HK-2 (cell line): ENCODE measurements at regions not wholly inside any gene's neighbourhood (a gene's known extent, or its start where the extent isn't known, plus 50 kb on each side); places are given as distances from the start of the nearest gene placed in this dataset.

Experiments
- DNase-seq: peaks from one replicate; pipeline ENCODE4 v3.0.0-alpha.2; 2018; ENCODE audit not compliant: unreplicated experiment

DNA sequence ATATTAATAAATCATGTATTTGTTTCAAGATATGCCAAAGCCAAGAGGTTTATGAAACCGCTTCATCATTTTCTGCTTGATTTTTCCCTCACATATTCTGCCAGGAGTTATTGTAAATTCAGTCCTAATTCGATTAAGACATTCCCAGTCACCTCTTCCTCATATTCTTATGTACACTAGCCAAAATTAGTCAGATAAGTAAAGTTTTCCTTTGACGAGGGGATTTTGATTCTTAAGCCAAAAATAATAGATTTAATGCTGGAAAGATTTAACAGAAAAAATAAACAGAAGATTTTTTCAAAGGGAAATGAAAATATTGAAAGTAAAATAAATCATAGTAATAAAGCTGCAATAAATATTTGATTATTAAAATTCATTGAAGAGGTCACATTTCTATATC lies 51.0 kb upstream of the VEGFC start:
- no peak for DNase-seq

DNA sequence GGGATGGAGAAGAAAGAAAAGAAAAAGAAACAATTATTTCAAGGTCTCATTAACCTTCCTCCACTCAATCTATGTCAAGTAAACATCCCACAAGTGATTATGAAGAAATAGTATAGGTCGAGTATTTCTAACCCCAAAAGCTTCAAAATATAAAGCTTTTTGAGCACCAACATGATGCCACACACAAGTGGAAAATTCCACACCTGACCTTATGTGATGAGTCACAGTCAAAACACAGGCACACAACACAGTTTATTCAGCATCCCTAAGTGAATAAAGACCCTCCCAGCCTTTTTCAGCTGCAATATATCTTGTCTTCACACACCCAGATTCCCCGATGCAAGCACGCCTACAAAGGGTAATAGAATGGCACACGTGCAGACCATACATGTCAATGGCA lies 51.7 kb upstream of the VEGFC start:
- DNase-seq = no peak

DNA sequence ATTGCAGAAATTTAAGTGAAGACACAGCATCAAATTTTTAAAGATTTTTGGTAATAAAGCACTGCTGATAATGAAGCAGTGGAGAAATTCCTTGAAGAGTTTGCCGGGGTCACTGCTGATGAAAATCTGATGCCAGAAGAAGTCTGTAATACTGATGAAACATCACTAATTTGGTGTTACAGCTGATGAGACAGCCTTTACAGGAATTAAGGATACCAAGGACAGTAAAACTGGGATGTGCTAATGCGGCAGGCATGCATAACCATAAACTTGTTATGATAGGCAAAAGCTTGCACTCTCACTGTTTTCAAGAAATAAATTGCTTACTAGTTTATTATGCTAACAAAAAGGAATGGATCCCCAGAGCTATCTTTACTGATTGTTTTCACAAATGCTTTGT lies 52.9 kb upstream of the VEGFC start:
- DNase-seq = no peak

DNA sequence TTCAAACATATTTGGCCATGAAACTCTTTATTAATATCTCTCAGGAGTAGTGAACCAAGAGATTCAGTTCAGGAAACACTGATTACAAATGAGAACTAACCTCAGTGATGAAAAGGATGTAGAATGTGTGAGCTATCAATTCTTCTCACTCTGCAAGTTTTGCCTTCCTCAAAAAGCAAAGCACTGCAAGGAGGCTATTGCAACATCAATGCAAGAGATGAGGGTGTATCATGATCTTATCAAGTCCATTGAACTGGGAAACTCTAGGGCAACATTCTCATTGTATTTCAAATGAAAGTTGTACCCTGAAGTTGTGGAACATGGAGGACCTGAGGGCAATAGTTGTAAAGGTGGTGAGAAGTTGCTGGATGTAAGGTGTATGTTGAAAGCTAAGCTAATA lies 56.4 kb upstream of the VEGFC start:
- no peak for DNase-seq

DNA sequence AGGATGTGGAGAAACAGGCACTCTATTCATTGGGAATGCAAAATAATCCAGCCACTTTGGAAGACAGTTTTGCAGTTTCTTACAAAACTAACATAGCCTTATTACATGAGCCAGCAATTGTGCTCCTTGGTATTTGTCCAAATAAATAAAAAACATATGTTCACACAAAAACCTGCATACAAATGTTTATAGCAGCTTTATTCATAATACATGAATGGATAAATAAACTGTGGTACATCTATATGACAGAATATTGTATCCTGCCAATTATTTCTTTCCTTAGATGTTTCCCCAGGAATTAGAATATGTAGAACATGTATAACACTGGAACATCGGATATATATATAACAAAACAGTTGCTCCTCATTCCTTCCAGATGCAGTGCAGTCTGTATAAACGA lies 57.7 kb upstream of the VEGFC start:
- DNase-seq = no peak

DNA sequence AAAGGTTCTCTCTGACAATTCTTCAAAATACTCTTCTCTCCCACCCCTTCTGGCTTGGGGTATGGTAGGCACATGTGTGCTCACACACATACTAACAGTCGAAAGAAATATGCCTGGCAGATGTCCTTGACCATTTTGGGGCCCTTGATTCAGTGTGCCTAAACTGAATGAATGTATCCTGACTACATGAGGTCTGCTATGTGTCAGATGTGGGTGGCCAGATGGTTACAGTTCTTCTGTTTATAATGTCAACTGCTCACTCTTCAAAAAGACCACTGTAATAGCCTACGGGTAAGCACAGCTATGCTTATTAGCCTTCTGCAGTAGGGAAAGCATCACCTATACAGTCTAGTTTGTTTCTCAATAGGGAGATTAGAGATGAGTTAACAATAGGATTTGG lies 63.7 kb upstream of the VEGFC start:
- DNase-seq = no peak

DNA sequence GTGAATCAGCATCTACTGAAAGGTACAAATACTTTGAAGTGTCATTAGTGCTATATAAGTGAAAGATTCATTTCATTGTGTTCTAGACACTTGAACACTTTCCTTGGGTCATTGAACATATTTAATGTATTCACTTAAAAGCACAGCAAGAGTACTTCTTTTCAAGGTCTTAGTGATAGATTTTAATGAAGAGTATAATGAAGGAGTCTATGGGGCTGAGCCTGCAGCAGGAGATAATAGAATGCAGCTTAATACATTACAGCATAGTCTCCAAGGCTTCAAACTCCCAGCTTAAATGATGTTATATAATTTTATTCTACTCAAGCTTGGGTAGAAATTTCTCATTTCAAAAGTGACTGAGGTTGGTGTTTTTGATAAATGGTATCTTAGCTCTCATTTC lies 66.1 kb upstream of the VEGFC start:
- DNase-seq = no peak

DNA sequence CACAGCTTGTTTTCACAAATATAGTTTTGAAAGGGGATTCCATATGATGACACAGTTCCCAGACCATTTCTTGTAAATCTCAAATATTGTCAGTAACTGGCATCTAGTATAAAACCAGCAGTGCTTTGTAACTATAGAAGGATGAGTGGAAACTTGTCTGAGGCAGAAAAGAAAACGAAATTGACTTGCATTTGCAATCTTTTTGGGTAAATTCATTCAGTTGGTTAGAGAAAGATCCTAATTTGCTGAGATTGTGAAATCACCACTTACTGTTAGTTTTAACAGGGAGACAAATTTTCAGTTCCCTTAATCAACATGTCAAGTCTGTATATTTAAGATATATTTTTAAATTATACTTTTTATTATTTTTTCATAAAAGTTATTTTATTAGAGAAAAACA lies 71.5 kb upstream of the VEGFC start:
- DNase-seq = no peak

DNA sequence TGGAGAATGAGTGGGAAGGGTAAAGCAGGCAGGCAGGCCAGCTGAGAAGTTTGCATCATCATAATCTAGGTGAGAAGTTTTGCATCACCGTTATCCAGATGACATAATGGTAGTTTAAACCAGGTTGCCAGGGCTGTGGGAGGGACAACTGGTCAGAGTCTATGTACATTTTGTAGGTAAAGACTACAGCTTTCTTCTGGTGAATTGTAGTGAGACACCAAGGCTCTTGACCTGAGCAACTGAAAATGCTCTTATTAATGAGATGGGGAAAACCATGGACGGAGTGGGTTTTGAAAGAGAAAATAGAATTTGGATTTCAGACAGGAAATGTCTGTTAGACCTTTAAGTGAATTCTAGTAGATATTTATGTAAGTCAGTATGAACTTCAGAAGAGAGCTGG lies 76.0 kb upstream of the VEGFC start:
- no peak for DNase-seq

DNA sequence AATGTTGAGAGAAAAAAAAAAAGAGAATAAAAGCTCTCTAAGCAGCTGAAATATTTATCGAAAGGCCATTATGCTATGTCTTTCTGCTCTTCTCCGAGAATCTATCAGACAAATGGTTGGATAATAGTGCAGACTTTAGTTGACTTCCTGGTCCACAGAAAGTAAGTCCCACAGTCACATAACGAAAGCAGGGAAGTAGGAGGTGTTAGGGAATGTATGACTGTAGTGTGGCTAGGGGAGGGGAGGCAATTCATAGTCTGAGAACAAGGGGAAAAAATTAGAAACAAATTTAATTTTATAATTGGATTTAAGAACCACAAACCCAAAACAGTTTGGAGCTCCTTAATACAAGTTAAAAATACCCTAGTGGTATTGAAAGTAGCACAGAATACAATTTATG lies 79.7 kb upstream of the VEGFC start:
- no peak for DNase-seq

DNA sequence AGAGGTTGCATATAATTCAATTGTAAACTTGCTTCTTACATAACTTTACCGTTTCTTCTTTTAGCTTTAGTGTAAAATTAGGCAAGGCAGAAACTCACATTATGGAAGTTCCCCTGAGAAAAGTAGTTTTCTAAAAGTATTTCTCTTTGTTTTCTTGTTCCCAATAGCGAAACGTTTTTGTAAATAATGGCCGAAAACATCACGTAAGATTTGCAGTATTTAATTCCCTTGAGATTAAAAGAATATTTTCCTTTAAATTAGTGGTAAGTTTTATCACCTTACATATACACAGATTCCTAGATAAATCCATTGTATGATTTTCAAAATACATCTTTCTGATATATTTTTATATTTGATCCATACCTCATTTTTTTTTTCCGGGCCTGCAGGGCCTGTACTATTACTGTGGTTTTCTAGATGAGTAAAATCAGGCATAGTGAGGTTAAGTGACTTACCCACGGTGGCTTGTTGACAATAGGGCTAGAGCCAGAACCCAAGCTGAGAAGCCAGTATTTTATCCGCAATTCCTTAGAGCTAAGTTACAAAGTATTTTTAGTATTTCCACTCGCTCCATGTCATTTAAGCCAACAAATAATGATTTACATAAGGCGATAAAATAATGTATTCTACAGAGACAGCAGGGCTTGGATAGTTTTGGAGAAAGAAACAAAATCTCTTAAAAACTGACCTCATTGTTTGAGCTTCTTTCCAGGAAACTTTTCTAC lies 82.2 kb upstream of the VEGFC start:
- DNase-seq = no peak

DNA sequence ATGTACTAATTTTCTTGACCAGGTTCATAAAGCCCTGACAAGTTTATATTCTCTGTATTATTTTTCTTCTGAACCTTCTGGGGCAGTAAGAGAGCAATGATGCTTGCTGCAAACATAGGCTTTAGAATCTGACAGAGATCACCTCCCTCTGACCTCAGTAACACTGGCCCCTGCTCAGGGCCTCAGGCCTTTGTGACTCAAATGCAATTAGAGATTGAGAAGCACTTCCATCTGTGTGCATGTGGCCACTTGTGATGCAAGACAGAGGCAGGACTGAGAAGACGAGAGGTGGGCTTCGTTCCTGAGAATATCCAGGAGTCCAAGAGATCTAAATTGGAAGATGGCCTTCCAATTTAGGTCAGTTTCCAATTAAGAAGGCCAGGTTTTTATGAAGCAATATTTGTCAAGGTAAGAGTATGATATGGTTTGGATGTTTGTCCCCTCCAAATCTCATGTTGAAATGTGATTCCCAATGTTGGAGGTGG lies 82.8 kb upstream of the VEGFC start:
- DNase-seq = no peak

DNA sequence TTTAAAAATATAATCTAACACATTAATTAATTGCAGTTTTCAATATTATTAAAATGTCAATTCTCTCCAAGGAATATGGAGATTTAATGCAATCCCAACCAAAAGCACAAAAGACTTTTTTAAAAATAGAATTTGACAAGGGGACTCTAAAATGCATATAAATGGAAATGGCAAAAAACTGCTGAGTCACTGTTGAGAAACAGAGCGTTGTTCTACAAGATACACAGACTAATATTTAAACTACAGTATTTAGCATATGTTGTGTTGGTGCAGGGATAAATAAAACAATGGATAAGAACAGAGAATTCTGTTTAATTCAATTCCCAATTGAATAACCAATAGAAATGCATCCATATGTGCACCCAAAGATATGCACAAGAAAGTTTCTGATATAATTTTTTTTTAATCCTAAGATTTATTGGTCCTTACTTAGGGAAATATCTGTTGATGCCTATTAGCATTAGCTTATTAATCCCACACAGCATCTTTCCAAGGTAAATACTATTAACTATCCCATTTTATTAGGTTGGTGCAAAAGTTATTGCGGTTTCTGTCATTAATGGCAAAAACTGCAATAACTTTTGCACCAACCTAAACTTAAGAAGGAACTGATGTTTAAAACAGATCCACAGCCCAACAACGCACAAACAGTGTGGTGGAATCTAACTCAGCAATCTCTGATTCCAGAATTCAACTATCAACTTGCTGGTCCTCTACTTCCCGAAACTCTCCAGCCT lies 86.8 kb upstream of the VEGFC start:
- no peak for DNase-seq

DNA sequence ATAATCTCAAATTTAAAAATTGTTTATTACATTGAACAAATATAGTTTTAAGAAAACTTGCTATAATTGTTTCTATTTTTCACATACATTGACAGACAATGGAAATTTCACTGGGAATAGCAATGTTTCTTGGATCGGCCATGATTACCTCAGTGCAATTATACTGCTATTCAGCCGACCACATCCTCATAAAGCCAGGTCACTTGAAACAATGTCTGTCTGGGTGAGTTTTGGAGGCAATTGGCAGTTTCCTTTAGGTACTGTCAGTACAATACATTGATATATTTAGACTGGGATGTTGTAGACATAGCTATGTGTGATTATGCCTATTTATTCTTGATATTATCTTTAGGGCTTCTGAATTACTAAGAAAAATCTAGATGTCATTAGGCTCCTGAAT lies 89.5 kb upstream of the VEGFC start:
- DNase-seq = no peak

DNA sequence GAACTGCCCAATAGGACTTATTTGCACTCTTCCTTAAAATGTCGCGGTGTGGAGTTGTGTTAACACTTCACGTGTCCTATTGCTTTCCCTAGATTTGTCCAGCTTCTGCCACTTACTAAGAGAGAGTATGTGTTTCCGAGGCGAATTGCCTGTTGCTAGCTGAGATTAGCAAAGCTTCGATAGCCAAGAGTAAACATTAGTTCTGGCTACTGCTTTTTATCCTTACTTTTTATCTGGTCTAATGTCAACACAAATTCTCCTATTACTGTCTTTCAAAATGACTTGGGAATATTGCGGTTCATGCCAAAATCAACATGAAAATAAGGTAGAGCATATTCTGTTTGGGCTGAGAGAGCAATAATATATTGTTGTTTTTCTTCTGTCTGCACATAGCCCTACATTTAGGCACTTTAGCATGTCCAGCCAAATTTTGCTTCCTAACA lies 90.4 kb upstream of the VEGFC start:
- DNase-seq = no peak

DNA sequence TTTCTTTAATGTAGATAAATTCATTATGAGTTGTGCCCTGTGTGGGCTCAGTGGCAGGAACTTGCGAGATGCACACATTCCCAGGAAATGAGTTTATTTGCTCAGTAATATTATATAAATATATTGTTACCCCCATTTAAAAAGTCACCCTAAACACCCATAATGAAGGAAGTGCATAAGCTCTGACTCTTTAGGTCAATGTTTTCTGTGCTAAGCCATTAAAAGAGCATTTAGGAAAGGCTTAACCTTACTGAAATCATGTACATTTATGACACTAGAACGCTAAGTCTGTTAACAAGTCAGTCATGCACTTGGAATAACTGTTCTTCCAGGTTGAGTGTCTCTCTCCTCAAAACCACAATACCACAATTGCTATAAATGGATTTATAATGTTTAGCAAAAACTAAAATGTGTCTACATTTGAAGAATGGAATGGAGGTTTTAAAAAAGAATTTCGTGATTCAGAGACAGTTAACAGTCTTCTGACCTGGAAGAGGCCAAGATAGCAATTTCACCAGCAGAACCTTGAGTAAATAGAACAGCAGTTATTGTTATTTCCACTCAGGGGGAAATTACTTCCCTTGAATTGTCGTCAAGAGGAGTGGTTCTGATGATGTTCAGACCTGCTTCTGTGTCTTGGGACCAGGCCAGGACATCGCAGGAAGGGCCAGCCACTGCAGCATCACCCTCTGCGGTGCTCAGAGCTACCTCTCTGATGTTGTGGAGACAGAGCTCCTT lies 91.1 kb upstream of the VEGFC start:
- DNase-seq = peak; percentile 58

DNA sequence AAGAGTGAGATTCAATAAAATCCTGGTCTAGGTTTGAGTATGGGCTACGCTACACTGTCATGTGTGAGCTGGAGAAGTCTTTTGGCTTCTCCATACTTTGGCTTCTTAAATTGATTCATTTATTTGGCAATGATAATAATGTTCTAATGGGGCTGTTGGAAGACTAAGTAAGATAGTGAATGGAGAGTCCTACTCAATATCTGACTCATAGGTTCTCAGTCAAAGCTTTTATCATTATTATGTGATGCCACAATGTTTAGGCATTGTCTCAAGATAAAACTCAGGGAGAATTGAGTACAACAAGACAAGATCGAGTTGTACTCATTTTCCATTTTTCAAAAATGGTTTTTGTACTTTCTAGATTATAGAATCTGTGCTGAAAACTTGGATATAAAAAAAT lies 92.5 kb upstream of the VEGFC start:
- no peak for DNase-seq

DNA sequence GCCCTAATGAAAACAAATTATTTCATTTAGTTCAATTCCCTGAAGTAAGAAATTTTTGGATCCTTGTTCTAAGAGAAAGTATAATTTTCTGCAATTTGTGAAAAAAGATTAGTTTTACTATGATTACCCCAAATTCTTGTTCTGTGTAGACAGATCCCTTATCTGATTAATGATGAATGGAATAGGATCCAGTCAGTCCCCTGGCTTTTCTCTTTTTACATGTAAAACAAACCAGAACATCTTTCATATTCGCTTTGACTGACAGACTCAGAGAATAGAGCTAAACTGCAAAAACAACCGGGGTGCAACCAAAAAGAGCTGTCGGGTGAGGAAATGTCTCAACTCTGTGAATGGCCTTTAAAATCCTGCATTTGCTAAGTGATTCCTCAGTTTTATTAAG lies 93.4 kb upstream of the VEGFC start:
- no peak for DNase-seq

DNA sequence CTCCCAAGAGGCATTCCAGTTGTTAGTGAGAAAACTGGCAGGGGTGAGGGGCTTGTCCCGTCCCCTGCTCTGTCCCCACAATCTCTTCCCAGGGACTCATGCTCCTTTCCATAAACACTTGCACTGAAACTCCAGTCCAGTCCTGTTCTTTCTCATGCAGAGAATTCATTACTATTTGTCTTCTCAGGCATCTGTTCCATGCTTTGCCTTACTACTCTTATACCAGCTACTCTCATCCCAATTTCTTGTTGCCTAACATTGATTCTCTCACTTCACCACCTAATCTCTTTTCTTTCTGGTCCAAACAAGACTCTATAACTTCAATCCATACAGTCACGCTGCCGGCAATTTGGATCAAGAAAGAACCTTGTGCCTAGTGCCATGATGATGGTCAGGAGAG lies 97.1 kb upstream of the VEGFC start:
- no peak for DNase-seq

DNA sequence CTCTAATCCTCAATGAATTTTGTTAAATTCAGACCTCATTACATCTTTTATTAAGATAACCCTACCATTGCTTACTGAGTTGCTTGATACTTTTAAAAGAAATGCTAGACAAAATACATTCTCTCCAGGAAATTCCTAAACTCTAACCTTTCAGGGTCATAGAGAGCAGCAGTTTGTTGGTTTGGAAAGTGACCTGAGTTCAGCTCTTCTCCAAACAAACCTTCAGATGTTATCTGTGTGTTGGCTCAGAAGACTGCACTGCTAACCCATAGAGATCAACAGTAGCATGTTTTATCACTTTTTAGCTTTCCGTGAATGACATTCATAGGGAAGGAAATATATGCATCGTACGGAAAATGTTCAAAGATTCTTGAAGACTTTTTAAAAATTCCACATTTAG lies 101.8 kb upstream of the VEGFC start:
- DNase-seq = no peak

DNA sequence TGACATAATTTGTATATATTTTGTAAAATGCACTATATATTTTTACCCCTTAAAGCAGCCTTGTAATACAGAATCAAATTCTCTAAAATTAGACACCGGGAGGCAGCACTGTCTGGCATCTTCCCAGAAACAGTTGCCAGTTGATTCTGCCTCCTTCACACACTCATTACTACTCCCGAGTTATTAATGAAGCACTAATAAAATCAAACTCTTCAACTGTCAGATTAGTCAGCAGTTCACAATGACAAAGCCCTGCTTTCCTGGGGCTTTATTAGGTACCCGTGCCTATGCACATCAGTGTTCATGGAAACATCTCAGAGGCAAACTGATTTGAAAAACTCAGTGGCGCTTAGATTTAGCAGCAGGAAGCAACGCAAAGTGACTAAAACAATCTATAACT lies 103.5 kb upstream of the VEGFC start:
- no peak for DNase-seq

DNA sequence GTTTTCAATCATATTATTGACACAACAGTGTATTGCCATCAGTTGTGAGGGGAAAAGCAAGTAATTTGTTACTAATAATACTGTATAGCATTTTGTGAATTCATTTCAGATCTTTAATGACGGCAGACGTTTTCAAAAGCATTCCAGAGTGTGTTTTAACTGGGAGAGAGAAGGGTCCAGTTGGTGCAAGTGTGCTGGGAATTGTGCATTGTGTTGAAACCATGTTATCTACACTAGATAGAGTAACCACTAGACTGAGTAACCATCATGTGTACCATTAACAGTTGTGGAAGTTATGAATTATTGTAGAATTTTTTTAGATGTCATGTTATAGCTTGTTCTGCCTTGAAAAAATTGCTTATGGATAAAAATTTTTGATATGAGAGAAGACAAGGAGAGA lies 104.5 kb upstream of the VEGFC start:
- no peak for DNase-seq

DNA sequence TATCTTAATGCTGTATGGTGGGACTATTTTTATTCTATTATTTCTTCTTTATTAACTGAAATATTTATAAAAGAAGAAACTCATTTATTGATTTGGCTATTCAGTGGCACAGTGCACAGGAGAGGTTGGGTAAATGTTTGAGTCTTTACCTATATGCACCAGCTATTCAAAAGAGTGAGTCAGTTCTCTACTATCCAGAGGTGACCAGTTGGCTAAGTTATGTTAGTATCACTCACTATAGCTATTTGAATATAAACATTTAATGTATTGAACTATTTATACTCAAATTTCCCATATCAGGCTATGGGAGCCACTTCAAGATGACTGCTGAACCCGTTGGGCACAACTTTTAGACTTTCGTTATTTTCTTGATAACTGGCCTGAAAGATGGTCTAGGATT lies 106.1 kb upstream of the VEGFC start:
- no peak for DNase-seq
